IPS-NIHi7 (cell line): ENCODE measurements at regions not wholly inside any gene's neighbourhood (a gene's known extent, or its start where the extent isn't known, plus 50 kb on each side); places are given as distances from the start of the nearest gene placed in this dataset.
A peak's percentile ranks its signal among the peaks of the same experiment; 100 is the strongest.

Experiments used
- DNase-seq: peaks from one replicate; pipeline ENCODE4 v3.0.0; 2012; ENCODE audit warnings: mixed read lengths; ENCODE audit errors: extremely low spot score

DNA sequence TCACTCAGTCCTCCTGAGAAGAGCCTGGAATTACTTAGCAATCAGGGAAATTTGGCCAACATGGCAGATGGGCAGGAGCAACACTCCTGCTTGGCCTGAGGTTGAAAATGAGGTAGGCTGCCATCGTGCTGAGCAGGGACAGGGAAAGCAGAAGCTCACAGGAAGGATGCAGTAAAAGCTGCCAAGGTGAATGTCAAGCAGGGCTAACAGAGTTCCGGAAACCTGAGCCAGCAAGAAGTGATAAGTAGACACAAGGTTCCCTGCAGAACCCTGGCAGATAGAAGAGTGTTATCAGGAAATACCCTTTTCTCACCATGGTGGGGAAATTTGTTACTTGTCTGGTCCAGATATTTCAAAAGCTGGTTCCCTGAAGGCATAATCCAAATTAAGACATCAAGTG, 454.3 kb upstream of the MEX3C start:
- DNase-seq: no peak

DNA sequence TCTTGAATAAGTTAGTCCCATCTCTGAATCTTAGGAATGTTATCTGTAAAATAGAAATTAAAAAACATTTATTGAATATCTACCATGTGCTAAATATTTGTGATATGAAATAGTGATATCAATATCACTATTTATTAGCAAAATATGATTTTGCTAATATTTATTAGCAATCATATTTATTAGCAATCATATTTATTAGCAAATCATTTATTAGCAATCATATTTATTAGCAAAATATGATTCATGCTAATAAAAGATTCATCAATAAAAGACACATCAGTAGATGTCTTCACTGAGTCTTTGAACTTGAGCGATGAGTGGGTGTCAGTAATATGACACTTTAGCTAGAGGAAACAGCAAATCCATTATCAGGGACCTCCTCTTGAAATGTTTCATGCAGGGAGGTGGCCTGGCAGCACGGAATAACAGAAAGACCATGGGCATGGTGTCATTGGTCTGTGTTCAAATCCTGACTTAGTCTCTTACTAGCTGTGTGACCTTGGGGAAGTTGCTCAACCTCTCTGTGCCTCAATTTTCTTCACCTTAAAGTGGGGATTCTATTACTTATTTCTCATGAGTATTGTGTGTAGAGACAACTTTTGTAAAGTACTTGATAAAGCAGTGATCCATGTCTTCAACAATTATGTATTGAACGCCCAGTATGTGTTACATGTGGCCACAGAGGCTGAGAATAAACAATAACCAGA, 456.2 kb upstream of the MEX3C start:
- DNase-seq: no peak

DNA sequence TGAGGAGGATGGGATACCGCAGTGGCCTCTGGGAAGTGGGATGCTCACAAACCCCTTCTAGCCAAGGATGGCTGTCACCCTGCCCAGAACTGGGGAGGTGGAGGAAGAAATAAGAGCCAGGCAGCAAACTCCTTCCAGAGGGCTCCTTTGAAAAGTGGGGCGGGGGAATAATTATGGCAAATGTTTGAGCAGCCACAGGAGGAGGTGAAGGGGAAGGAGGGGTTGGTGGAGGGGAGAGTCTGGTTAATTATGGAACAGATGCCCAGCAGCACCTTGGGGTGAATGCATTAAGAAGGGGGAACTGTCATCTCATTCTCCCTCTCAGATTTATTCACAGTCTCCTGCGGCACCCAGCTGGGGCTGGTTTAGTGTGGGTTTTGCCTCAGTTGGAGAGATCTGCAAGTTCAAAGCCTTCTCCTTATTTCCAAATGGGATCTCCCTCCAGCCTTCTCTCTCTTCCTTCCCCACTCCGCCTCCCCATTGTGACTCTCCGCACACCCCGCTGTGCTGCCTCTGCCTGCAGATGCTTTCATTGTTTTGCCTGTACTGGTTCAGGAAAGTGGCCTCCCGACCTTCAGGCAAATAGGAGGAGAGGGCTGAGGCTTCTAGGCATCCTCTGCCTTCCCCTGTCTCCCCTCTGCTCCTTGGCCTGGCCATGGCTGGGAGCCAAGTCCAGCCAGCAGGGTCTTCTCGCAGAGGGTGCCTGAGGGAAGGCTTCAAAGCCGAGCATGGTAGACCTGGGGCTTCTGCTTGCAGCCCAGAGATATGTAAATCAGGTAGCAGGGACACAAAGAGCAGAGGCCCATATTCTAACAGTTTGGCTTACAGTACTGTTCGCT, 457.2 kb upstream of the MEX3C start:
- peak; percentile 54 for DNase-seq

DNA sequence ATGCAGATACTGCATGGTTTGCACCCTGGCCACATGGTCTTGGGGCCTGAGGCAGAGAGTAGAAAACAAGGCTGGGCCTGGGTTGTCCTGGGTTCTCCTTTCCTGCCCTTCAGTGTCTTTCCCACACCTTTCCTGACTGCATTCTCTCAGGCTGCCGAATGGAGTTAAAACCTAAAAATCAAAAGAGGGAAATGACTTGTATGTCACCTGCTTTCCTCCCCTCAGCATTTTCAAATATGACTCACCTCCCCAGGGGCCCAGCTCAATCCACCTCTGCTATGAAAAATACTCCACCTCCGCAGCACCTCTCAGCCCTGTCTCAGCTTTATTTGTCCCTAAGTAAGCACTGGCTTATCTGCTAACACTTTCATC, 457.8 kb upstream of the MEX3C start:
- DNase-seq: no peak

DNA sequence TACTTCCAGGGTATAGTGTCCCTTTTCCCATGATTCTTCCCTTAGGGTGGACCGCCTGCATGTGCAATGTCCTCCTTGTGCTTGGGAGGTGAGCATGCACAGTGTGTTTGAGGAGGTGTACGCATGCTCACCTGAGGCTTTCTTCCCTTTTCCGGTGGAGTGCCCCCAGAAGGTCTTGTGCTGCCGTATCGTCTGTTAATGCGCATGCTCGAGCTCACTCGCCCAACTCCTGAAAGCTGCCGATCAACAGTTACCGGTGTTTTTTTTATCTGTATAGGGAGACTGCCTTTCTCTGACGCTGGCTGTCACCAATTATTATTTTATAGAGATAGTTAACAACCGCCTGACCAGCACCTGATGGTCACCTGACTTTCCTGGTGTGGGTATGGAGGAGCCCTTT, 458.8 kb upstream of the MEX3C start:
- DNase-seq: no peak

DNA sequence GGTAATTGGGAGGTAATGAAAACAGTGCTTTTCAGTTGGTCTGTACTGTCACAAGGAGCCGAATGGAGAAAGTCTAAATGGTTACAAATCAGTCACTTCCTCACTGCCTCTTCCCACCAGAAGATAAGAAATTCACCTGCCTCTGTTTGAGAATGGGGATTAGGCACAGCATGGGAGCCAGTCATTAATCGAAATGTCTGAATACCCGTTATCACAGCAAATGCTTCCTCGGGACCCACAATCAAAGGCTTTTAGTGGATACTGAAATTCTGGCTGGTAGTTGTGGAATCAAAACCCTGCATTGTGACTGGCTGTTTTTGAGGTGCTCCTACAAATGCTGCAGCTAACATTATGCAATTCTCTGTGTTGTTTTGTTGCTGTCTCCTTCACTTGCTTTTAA, 461.0 kb upstream of the MEX3C start:
- no peak for DNase-seq

DNA sequence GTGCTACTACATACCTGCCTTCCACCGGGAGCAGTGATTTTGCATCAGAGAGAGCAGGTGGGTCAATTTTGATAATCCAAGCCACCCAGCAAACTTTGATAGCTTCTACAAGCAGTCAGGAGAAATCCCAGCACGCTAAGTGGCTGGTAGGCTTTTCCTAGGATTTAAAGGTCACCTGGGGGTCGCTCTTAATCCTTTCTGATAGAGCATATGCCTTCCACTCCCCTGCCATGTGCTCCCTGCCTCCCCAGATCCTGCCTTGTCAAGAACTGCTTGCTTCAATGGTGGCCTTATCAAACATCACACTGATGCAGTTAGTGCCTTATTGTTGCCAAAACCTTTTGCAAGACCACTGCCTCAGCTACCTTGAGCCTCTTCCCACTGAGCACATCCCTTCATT, 462.3 kb upstream of the MEX3C start:
- no peak for DNase-seq

DNA sequence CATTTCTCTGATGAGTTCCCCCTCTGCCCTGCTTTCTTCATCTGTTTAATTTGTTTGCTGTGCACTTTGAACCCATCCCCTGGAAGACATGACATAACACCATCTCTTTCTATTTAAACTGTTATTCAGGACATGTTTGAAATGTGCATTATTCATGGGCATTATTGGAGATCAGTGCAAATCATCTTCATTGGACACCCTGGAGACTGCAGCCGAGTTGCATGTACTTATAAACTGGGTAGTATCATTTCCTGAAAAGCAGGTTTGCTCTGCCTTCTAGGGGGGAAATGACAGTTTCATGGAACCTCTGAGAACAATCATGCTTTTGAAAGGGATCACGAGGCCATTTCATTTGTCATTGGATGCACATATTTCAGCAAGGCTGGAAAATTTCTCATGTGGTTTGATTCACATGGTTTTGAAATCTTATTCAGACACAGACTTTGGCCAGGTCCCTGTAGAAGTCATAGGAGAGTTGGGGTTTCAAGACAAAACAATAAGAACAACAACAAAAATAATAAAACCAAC, 462.8 kb upstream of the MEX3C start:
- DNase-seq: no peak

DNA sequence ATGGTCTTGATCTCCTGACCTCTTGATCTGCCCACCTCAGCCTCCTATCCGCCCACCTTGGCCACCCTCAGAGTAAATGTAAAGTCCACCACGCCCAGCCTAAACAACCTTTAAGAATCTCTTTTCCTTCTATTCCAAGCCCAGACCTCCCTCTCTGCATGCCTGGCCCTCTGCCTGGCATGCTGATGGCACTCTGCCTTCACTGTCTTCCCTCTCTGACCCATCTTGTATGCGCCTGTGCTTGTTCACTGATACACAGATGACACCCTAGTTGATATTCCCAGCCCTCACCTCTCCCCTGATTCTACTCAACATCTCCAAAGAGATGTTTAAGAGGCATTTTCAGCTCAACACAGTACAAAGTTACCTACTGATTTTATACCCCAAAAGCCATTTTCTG, 466.8 kb upstream of the MEX3C start:
- DNase-seq: no peak

DNA sequence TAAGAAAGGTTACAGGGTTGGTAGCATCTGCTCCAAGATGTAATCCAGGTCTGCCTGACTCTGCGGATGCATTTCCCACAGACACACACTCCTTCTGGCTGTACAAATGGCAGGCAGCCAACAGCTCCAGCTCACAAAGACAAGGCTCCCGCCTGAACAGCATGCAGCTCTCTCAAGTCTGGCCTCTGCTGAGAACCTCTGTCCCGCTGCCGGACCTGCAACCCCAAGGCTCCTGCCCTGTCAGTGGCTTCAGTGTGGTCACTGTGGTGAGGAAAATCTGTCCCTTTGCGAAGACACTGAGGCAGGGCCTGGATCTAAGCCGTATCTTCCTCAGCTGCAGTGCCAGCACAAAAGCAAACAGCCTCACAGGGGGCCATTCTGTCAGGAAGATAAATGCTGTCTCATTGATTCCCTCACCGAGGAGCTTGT, 469.3 kb upstream of the MEX3C start:
- no peak for DNase-seq

DNA sequence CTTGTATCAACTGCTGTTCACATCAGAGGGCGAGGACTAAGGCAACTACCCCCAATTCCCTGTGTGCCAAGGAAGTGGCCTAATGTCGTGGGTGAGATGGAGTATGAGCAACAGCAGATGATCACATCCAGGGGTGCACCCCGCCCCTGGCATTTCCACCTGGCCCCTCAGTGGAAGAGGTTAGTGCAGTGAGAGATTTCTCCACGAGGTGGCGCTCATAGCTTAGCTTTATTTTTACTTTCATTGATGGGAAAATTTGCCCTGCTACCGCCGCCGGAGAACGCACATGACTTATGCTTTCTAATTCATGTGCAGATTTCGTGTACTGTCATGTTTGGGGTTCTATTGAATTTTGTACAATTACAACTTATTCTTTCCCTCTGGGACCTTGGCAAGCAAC, 470.6 kb upstream of the MEX3C start:
- peak; percentile 51 for DNase-seq

DNA sequence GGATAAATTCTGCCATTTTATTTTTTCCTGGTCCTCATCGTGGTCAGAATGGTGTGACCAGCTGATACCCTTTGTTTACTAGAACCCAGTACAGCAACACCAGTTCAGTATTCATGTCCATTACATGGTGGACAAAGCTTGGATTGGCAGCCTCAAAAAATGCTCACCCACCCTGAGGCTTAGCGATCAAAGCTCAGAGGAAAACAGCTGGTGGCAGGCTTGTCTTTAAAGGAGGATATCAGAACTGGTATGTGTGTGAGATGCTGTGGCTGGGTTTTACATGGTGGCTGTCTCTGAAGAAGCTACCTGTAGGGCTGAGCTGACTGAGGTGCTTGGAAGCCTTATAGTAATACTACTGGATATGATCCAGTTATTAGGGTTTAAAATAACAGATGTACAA, 471.1 kb upstream of the MEX3C start:
- DNase-seq: no peak

DNA sequence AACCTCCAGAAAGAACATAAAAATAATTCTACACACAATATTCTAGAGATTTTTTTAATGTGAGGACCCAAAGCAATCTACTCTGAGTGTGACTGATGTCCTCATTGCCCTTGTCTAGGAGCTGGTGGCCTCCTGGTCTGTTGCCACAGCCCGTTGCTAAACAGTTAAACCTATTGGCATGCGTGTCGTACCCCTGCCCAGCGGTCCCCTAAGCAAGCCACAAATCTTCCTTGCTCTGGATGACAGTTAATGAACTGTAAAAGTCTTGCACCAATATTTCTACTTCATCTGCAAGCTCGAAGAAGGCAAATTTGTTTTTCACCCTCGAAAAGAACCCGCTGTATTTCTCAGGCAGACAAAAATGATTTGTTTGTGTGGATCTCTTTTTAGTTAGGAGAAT, 489.1 kb upstream of the MEX3C start:
- no peak for DNase-seq

DNA sequence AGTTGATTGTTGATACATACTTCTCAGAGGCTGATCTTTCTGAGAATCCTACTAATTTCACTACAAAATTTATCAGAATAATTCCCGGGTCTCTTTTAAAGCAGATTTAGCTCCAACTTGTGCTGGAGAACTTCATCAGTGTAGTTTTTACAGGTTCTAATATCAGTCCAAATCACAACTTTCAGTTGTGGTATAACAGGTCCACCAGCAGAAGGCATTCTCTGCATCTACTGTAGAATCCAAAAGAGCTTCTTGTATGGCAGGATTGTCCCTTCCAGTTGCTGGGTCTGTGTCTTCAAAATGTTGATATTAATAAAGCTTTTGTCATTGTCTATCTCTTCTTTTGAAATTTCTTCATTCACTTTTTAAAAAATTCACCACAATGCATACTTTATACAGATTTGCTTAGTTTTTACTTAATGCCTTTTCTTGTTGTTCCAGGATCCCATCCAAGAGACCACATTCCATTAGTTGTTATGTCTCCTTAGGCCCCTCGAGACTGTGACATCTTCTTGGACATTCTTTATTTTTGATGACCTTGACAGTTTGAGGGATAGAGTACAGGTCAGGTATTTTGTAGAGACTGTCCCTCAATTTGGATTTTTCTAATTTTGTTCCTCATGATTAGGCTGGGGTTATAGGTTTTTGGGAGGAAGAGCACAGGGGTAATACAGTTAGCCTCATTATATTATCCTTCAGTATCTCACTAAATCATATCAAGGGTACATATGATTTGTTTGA, 490.5 kb upstream of the MEX3C start:
- no peak for DNase-seq

DNA sequence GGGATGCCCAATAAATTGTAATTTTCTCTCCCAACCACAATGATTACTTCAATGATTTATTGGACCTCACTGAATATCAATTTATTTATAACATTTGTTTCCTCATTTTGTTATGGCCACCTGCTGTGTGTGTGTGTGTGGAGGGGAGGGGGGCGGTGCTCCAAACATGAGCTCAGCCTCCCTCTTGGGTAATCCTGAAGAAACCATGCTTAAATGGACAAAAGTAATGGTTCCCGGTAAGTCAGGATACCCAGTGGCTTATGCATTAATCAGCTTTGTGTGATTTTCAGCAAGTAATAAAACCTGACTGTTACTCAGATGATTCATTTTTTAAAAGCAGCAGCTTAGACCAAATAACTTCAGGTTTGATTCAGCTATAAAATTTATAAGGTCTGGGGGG, 495.1 kb upstream of the MEX3C start:
- no peak for DNase-seq

DNA sequence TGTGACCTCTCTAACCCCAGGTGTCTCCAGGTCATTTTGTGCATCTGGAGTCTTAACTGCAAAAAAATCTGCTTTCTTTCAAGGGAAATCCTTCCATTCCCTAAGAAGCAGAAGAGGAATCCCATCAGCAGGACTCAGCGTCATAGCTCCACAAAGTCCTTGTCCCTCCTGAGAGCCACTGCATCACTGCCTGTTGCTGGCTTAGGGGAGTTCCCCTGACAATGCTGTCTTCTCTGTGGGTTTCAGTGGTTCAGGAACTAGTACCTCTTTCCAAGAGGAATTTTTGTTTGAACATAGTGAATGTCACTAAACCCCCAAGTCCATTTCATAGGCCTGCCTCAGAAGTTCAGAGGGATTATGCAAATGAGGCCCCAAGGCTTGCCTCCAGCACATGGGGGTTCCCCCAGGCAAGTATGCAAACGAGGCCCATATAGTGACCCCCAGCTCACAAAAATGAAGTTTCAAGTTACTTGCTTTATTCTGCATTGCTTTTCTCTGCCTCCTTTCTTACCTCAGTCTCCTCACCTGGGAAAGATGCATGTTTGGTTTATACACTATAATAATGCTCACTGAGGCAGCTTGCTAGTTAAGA, 513.9 kb upstream of the MEX3C start:
- no peak for DNase-seq

DNA sequence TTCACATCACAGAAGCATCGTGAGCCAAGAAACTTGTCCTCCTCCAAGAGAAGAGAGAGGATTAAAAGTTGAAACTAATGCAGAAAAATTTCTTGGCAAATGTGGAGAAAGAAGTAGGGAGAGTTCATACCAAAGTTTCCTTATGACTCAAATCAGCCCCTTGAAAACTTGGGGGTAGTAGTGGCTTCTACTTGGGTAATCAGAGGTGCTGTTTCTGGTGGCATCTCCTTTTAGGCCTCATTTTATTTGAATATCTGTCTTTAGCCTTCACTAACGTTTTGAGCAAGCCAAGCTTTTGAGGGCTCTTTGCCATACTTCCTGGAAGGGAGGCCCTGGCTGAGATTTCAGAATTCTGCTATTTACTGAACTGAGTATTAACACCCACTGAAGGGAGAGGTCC, 515.3 kb upstream of the MEX3C start:
- no peak for DNase-seq

DNA sequence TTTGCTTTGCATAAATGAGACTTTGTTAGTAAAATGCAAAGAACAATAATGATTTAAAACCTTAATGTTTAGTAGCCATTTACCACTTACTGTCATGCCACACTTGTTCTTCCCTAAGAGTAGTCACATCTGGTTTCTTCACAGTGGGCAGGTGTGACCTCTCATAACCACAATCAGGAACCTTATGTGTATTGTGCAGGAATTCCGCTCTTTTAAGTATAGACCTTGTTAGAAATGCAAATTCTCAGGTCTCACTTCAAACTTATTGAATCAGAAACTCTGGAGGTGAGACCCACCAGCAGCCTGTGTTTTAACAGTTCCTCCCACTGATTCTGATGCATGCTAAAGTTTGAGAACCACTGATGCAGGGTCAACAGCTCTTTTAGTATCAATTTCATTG, 518.8 kb upstream of the MEX3C start:
- no peak for DNase-seq

DNA sequence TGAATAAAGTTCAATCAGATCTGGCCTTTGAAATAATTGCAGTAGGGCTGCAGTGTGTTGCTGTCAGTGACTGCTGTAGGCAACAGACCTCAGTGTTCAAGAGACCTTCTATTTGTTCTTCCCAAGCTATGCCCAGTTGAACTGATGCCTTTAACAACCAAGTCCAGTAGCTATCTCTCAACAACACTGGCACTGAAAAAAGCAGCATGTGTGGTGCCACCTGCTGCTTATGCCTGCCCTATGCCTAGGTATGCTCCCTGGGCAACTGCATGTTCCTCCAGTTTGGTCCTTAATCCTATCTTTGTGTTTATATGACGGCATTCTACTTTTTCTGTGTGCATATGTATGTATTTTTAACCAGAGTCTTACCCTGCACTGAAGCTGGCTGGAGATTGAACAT, 523.9 kb upstream of the MEX3C start:
- DNase-seq: no peak

DNA sequence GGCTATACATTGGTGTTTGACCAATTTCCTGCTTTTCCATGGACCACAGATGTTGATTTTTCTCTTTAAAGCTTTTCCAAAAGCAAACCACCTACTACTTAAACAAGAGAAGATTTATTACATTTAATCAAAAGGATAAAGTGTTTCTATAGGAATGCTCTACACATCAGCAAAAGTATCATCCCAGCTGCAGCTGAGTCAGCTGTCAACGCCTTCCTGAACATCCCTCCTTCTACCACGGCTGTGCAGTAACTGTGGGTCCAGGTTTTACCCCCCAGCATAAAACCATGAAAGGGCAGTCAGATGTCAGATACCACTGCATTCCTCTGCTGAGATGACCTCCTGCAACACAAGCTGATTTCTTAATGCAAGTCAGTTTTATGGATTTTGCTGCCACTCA, 524.5 kb upstream of the MEX3C start:
- DNase-seq: no peak

DNA sequence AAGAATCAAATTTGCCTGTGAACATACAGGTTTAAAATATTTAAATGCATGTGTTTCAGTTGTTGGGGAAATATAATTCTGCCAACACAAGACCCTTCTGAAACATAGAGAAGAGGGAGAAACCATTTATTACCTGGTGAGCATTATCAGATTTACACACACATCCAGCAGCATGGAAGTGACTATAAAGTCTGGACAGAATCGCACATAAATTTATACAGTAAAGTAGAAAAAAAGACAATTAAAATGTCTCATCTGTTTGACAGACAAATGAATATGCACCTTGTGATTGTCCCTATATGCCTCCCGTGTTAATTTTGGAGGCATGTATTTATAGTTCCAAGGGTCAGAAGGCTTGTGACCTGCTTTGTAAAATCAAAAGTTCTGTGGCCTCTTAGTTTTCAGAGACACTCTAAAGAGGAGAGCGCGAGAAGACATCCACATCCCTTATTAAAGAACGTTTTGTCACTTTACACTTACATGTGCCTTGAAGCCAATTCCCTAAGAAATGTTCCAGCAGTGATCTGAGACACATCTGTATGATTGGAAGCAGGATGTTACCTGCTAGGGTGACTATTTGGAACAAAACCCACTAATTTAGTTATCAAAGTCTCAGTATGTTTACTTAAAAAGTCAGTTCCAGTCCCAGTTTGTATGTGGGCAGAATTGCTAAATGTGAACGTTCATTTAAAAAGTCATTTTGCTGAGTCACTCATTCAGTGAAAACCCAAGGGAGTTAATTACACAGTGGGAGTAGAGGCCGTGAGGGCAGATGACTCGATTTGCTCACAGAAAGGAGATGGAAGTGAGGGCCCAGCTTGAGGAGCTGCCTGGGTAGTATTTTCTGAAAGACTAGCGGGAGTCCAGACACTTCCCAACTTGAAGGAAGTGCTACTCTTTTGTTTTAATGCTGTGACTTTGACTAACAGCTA, 527.6 kb upstream of the MEX3C start:
- DNase-seq: peak; percentile 23
